Stimulated activated CD4-positive, alpha-beta T cell treated with anti-CD3 and anti-CD28 coated beads, TNF-alpha, amount 100 ng/mL, for 4 hours (primary cell): ENCODE measurements at regions not wholly inside any gene's neighbourhood (a gene's known extent, or its start where the extent isn't known, plus 50 kb on each side); places are given as distances from the start of the nearest gene placed in this dataset.
"Not testable (repeated sequence)": the region's sequence is repeated elsewhere in the genome, so short reads cannot be mapped to it uniquely, and the experiment has no call there.

Experiments used
- DNase-seq, 3 experiments: peaks; one replicate each; pipeline ENCODE4 v3.0.0-alpha.2; 2020; ENCODE audit warnings: low read depth in 3 of 3

DNA sequence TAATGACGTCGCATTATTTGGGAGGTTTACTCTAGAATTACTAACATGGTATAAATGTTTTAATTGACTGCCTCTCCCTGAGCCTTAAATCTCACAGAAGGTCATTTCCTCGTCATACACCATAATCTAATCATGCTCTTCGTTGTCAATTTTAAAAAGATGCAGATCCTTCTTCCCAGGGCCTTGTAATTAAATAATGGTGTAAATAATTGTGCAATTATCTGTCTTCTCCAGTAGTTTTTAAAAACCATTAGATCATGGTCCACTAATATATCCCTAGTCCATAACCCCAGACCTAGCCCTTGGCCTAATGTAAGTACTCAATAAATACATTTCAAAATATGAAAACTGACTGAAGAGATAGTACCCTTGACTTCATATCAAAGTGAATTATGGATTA is 181.5 kb upstream of the GNAI1 start:
- no peak for DNase-seq

DNA sequence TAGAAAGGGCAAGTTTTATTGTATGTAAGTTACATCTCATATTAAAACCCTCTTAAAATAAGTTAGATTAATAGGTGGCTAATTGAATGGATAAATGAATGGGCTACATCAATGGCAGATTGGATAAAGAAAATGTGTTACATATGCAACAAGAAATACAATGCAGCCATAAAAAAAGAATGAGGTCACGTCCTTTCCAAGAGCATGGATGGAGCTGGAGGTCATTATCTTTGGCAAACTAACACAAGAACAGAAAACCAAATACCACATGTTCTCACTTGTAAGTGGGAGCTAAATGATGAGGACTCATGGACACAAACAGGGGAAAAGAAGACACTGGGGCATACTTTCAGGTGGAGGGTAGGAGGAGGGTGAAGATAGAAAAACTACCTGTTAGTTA is 182.2 kb upstream of the GNAI1 start:
- DNase-seq, result no peak

DNA sequence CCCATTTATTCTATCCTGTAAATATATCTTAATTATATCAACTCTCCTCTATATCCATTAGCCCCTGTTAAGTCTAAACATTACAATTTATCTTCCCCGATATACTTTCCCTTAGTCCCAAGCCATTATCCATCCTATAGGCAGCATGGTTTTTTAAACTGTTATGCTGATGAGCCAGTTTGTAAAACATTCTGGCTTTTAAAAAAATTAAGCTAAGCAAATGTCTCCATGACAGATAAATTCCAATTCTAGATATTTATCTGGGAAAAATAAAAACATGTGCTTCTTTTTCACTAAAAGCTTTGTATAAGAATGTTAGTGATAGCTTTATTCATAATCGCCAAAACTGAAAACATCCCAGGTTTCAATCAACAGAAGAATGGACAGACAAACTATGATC is 183.2 kb upstream of the GNAI1 start:
- DNase-seq, result no peak

DNA sequence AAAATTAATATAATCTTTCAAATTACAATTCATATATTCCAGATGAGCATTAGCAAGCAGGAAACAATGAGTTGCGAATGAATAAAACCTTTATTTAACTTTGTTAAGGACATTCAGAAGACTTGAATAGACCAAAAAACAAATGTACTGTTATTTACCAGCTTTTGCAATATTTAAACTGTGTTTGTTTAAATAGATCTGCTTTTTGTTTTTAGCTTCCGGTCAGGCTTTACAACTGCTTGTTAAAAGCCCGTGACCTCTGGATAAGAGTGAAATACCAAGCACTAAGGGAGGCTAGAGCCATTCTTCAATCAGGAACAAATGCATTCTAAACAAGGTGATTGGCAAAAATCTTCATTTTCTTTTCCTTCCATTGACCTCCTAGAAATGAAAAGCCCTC is 184.9 kb upstream of the GNAI1 start:
- DNase-seq, result no peak

DNA sequence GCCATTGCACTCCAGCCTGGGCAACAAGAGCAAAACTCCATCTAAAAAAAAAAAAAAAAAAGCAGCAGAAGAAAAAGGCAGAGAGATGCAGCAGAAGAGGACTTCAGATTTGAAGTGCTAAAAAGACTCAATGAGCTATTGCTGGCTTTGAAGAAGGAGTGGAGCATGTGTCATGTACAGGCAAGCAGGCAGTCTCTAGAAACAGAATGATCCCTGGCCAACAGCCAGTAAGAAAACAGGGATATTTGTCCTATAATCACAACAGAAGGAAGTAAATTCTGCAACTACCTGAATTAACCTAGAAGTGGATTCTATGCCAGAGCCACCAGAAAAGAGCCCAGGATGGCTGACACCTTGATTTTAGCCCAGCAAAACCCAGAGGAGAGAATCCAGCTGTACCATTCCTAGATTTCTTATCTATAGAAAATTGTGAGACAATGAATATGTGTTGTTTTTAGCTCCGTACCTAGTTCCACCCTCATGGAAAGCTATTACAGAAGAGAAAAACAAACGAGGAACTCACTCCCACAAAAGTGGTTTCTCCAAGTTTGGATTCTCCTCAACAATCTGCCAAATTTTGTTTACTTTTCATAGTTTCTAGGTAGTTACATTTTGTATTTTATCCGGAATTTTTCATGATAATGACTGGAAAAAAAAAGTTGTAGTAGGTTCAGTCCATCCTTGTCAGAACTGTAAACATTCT is 198.2 kb upstream of the GNAI1 start:
- DNase-seq, result no peak

DNA sequence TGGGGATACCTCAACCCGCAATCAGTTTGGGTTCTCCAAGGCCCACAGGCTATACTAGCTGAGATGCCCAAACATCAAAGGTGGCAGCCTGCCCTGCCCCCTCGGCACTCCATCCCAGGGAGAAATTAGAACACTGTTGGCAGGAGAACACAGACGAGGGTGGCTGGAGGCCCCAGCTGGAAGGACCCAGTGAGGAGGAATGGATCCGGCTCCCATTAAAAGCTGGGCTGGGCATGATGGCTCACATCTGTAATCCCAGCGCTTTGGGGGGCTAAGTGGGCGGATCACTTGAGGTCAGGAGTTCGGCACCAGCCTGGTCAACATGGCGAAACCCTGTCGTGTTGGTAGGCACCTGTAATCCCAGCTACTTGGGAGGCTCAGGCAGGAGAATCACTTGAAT is 199.9 kb upstream of the GNAI1 start:
- no peak for DNase-seq

DNA sequence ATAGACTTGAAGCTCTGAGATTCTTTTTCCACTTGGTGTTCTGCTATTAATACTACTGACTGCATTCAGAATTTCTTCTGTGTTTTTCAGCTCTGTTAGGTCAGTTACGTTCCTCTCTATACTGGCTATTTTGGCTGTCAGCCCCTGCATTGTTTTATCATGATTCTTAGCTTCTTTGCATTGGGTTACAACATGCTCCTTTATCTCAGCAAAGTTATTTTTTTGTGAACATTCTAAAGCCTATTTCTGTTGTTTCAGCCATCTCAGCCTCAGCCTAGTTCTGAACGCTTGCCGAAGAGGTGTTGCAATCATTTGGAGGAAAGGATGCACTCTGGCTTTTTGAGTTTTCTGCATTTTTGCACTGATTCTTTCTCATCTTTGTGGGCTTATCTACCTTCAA is 201.5 kb upstream of the GNAI1 start:
- no peak for DNase-seq

DNA sequence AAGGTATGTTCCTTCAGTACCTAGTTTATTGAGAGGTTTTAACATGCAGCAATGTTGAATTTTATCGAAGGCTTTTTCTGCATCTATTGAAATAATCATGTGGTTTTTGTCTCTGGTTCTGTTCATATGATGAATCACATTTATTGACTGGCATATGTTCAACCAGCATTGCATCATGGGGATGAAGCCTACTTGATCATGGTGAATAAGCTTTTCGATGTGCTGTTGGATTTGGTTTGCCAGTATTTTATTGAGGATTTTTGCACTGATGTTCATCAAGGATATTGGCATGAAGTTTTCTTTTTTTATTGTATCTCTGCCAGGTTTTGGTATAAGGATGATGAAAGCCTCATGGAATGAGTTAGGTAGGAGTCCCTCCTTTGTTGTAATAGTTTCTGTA is 204.0 kb upstream of the GNAI1 start:
- DNase-seq, result no peak

DNA sequence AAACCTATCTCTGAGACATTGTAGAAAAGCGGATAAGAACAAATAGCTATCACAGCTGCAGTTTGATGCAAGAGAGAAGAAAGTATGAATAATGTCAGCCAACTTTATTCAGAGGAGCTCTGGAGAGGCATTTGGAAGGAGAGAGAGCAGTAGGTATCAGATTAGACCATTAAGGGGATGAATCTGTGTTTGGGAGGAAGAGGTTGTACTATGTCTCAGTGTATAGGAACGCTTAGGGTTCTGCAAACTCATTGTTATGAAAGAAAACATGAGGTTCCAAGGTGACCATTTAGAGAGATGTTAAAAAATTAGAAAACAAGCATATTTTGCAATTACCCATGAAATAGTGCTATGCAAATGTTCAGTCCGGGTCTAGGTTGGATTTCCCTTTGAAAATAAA is 207.5 kb upstream of the GNAI1 start:
- DNase-seq, result no peak

DNA sequence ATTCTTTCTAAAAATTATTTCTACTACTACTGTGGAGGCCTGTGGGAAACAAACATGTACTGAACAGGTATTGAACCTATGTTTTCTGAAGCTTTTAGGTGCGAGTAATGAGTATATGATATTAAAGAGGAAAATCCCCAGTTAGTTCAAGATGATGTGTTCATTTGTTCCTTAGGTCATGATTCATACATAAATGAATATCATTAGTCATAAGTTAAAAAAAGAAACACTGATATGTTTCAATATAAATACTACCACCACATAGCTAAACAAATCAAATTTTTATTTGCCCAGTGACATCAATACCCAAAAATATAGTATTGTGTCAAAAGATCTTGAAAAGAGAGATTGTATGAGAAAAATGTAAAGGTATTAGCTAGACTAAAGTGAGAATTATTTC is 210.7 kb upstream of the GNAI1 start:
- no peak for DNase-seq

DNA sequence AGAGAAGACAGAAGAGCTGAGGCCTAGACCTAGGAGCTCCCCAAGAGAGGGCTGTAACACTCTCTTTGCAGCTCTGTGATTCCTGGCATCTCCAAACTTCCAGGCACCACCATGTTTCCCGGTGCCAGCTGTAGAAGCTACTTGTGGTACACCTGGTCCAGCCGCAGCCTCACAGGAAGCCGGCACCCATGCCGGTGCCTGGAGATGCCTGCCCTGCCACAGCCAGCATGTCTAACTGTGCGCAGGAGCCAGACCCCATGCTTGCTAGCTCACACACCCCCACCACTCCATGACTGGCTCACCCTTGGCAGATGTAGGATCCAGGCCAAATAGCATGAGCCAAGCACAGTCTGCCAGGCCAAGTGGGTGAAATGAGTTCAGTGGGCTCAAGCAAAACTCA is 211.7 kb upstream of the GNAI1 start:
- no peak for DNase-seq

DNA sequence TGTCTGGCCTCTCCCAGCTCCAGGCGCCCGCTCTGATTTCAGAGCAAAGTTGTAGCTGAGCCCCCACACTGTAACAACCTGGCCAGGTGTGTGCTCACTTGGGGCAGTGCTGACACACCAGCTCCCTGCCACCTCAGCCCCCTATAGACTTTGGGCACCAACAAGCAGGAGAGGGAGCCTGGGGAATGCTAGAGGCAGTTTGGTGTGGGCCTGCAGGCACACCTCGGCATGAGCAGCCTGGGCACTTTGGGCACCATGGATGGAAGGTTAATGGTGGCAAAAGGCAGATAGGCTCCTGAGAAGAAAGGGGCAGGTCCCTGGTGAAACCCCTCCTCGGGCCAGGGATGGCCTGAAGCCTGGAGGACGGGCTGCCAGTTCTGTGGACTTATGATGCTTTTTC is 212.7 kb upstream of the GNAI1 start:
- no peak for DNase-seq

DNA sequence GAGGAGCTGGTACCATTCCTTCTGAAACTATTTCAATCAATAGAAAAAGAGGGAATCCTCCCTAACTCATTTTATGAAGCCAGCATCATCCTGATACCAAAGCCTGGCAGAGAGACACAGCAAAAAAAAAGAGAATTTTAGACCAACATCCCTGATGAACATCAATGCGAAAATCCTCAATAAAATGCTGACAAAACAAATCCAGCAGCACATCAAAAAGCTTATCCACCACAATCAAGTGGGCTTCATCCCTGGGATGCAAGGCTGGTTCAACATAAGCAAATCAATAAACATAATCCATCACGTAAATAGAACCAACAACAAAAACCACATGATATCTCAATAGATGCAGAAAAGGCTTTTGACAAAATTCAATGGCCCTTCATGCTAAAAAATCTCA is 216.0 kb upstream of the GNAI1 start:
- not testable (repeated sequence) for DNase-seq

DNA sequence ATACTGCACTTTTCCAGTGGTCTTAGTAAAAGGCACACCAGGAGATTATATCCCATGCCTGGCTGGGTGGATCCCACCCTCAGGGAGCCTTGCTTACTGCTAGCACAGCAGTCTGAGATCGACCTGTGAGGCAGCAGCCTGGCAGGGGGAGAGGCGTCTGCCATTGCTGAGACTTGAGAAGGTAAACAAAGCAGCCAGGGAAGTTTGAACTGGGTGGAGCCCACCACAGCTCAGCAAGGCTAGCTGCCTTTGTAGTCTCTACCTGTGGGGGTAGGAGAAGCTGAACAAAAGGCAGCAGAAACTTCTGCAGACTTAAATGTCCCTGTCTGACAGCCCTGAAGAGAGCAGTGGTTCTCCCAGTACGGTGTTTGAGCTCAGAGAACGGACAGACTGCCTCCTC is 219.3 kb upstream of the GNAI1 start:
- not testable (repeated sequence) for DNase-seq

DNA sequence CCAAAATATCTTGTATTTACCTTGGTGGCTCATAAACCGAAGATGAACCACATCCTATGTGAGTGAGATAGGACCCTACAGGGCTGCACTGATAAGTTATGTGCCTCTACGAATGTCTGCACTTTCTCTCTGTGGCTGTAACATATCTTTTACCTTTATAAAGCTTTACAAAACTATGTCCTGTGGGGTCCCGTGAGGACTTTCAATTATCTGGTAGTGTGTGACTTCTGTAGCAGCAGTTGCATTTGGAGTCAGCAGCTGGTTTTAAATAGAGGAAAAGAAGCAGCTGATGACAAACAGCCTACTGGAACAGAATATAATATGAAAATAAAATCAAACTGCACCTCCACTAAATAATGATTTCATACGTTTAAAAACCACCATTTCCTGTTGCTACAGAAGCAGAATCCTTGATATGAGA is 222.4 kb upstream of the GNAI1 start:
- no peak for DNase-seq

DNA sequence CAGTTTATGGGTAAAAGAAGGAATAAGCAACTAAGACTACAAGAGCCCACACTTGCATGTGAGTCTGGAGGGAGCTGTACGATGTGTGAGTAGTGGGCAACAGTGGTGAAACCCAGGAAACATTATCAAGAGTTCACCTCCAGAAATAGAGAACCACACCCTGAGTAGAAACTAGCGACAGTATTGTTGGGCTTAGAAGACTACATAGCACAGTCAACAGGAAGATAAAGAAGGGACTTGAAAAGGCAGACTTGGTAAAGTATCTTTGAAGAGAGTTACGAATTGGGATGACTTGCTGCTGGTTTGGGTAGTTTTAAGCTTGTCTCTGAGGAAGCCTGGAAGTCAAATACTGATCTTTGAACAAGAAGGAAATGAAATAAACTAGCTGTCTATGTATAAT is 223.2 kb upstream of the GNAI1 start:
- DNase-seq, result no peak

DNA sequence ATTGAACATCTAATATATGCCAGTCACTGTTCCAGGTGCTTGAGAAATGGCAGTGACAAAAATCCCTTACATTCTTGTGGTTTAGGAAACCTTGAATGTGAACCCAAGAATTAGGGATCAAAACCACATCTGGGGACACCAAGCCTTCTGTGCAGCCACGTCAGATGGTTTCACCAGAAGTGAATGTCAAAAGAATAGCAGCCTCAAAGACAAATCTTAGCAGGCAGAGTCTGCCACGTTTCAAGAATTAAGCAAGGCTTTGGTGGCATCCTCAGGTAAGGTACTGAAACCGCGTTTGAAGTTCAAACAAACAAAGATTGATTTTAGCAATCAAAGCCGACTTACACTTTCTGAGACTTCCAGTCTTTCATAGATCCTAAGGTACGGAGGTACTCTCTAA is 225.5 kb upstream of the GNAI1 start:
- no peak for DNase-seq

DNA sequence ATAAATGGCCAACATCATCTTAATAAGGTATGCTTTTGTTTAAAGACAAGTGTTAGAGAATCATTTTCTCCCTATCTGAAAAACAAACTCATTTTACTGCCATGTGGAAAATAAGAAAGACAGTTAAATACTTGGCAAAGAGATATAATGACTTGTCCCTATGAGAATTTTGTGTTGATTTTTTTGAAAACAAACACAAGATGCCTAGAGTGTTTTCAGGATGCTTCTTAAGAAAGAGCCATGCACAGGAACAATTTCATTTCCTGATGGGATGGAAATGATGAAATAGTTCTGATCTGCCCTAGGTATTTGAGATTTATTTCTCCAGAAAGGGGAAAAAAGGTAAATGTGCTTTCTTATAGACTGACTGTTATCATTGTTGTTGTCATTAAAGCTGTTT is 237.5 kb upstream of the GNAI1 start:
- no peak for DNase-seq

DNA sequence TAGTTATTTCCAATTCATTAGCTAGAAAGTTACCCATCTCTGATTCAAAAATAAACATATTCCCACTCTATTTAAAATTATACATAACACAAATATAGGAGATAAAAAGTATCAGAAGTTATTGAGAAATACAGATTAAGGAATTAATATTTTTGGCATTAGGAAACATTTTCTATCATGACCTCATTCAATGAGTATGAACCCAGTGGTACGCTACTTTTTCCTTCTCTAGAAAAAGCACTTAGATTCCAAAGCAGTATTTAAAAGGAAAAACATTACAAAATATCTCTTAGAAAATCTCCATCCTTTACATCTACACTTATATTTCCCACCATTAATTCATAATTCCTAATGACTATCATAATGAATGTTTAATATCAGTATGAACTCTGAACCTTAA is 240.6 kb upstream of the GNAI1 start:
- no peak for DNase-seq

DNA sequence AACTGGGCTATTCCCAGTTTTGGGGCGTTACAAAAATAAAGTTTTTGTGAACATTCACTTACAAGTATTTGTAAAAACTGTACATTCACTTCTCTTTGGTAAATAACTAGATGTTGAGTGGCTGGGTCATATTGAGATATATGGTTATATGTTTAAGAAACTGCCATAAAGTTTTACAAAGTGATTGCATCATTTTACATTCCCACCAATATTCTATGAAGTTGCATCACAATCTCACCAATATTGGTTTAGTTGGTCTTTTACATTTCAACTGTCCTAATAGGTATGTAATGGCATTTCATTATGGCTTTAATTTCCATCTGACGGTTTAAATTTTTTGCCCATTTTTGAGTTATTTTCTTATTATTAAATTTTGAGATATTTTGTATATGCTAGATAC is 251.7 kb upstream of the GNAI1 start:
- no peak for DNase-seq

DNA sequence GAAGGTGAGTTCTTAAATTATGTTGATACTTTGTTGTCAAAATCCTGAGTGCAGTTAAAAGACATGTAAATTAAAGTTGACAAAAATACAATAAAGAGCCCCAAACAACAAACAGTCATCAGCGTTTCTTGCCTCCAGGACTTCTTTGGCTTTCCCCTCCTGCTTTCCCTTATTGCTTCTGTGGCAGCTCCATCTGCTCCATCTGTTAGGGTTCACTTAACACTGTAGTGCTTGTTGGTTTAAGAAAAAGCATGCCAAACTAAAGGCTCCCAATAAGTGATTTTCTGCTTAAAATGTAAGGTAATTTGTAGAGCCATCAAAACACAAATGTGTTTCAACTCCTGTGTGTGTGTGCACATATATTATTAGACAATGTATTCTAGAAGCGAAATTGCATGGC is 254.3 kb upstream of the GNAI1 start:
- DNase-seq, result no peak

DNA sequence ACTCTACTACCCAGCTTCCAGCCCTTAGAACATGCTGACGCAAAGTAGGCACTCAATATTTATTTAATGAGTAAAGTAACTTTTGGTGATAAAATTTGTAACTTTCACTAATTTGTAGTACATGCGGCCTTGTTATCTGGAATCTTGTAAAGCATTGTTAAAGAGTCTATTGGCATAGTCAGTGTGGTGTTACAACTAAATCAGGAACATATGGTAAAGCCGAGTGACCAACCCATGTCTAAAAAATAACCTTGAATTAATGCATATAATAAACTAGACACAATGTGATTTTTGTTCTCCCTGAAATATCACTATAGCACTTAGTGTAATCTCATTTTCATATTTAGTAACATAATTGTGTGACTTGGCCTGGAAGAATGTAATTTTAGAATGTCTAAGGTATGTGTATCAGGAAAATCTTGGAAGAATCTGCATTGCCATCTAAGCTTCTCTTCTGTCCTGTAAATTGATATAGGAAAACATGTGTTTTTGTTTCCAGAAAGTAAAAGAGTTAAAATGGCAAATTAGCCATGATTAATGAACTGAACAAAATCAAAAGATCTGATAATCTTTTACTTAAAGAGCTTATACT is 256.7 kb upstream of the GNAI1 start:
- DNase-seq, result no peak

DNA sequence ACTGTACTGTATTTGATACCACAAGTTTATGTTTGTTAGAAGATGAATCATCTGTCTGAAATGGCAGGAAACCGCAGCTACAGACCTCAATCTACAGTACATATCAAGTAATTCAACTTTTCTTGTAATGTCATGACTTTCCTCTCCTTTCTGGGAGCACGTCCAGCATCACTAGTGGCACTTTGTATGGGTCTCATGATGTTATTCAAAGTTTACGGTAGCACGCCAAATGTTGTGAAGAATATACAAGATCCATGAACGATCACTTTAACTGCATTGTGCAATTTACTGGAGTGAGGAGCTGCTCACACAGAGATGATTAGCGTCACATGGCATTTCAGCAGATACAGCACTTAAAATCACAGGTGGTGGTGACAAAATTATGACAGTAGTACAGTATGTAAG is 257.8 kb upstream of the GNAI1 start:
- DNase-seq, result no peak

DNA sequence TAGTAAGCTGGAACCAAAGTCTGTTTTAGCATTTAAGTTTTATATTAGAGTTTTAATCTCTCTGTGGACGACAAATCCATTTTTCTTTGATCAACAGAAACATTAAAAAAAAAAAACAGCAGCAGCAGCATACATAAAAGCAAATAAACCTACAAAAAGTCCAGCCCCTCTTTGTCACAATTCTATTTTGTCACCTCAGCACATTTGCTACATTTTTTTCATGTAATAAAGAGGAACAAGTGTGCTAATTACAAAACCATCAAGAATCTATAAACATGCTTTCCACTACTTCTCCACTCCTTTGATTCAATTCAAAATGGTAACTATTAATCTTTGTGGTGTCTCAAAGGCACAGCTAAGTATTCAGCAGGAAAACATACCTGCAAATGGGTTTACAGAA is 259.8 kb upstream of the GNAI1 start:
- DNase-seq, result no peak
